Smooth muscle cell (in vitro differentiated cells): ENCODE measurements at regions not wholly inside any gene's neighbourhood (a gene's known extent, or its start where the extent isn't known, plus 50 kb on each side); places are given as distances from the start of the nearest gene placed in this dataset.

Experiments
- DNase-seq: peaks from one replicate; lab custom pipeline; 2025; ENCODE audit not compliant: unreplicated experiment; lab: John Stamatoyannopoulos, UW
- H2AFZ ChIP-seq: fragments of 200-600 bp; sonication (generic); 2 replicates; pipeline ENCODE4 v1.6.0; 2016; ENCODE audit warnings: antibody characterized with exemption, low read depth, mild to moderate bottlenecking
- H3F3A ChIP-seq: fragments of 200-600 bp; sonication (generic); 2 replicates; pipeline ENCODE4 v1.6.0; 2017; ENCODE audit warnings: antibody characterized with exemption, low read depth
- H3K27ac ChIP-seq: fragments of 200-600 bp; sonication (generic); 2 replicates; pipeline ENCODE4 v1.5.1; 2016; ENCODE audit warnings: low read depth, mild to moderate bottlenecking
- H3K27me3 ChIP-seq: fragments of 200-600 bp; sonication (generic); 2 replicates; pipeline ENCODE4 v1.6.1; 2016; ENCODE audit warnings: low read depth, mild to moderate bottlenecking
- H3K36me3 ChIP-seq: fragments of 200-600 bp; sonication (generic); 2 replicates; pipeline ENCODE4 v1.5.1; 2016; ENCODE audit warnings: low read depth
- H3K4me1 ChIP-seq: fragments of 200-600 bp; sonication (generic); 2 replicates; pipeline ENCODE4 v1.5.1; 2016; ENCODE audit warnings: low read depth
- H3K4me2 ChIP-seq: fragments of 200-600 bp; sonication (generic); 2 replicates; pipeline ENCODE4 v1.6.0; 2016; ENCODE audit warnings: mild to moderate bottlenecking
- H3K4me3 ChIP-seq: fragments of 200-600 bp; sonication (generic); 2 replicates; pipeline ENCODE4 v1.5.1; 2016; ENCODE audit warnings: mild to moderate bottlenecking
- H3K79me2 ChIP-seq: fragments of 200-600 bp; sonication (generic); 2 replicates; pipeline ENCODE4 v1.6.0; 2016; ENCODE audit warnings: low read depth, mild to moderate bottlenecking
- H3K9ac ChIP-seq: fragments of 200-600 bp; sonication (generic); 2 replicates; pipeline ENCODE4 v1.6.0; 2016; ENCODE audit warnings: low read depth
- H3K9me3 ChIP-seq: fragments of 200-600 bp; sonication (generic); replicated peaks from 2 replicates; pipeline ENCODE4 v1.5.1; 2016; ENCODE audit warnings: low read depth
- H4K20me1 ChIP-seq: fragments of 200-600 bp; sonication (generic); 2 replicates; pipeline ENCODE4 v1.6.0; 2016; ENCODE audit warnings: low read depth
- CTCF ChIP-seq: fragments of 200-600 bp; sonication (generic); IDR thresholded peaks from 2 replicates; pipeline ENCODE4 v1.5.1; 2017; ENCODE audit warnings: borderline replicate concordance, mild to moderate bottlenecking, antibody characterized with exemption; ENCODE audit not compliant: insufficient read depth, poor library complexity, severe bottlenecking
- WGBS: methylation state at CpG from one replicate; pipeline ENCODE4 v1.1.7; 2016; ENCODE audit warnings: low lambda C conversion rate; 5-methylcytosine and 5-hydroxymethylcytosine counted together

- no peak for DNase-seq
These were observed 149.8 kb upstream of the AKIRIN2 start for GRCh38 chr6:87851674-87852299.

GRCh38 chr6:87848616-87849015 lies 146.6 kb upstream of the AKIRIN2 start:
- WGBS: 76% methylated on average over 3 of the region's 3 CpGs
- Histone ChIP-seq H3K79me2 (no peaks in the 10 kb centered on the region), H4K20me1 (no peaks in the 10 kb centered on the region), H3K4me1 (no peaks in the 10 kb centered on the region), H3K4me3 (no peak overlapping the region), H3K9me3 (no peaks in the 10 kb centered on the region), H3K9ac (no peak overlapping the region), H3K4me2 (no peak overlapping the region), H3K27me3 (no peaks in the 10 kb centered on the region), H3K27ac (no peak overlapping the region), H2AFZ (no peak overlapping the region), H3K36me3 (no peaks in the 10 kb centered on the region), H3F3A (no peaks in the 10 kb centered on the region)
- no peak for DNase-seq
- no peak for TF ChIP-seq CTCF

More at GRCh38 chr6:87851674-87852299, 149.8 kb upstream of the AKIRIN2 start:
- no peak overlapping the region for H3K27ac ChIP-seq
- H3K27me3 ChIP-seq: no peaks in the 10 kb centered on the region
- 92% methylated on average over 4 of the region's 4 CpGs for WGBS
- H3K4me3 ChIP-seq: no peak overlapping the region
- H2AFZ ChIP-seq: no peak overlapping the region
- H3F3A ChIP-seq: no peaks in the 10 kb centered on the region
- no peak for TF ChIP-seq CTCF
- no peaks in the 10 kb centered on the region for H3K4me1 ChIP-seq
- H3K9me3 ChIP-seq: no peaks in the 10 kb centered on the region
- H3K79me2 ChIP-seq: no peaks in the 10 kb centered on the region
- H4K20me1 ChIP-seq: no peaks in the 10 kb centered on the region
- H3K4me2 ChIP-seq: no peak overlapping the region
- H3K36me3 ChIP-seq: no peaks in the 10 kb centered on the region
- H3K9ac ChIP-seq: no peak overlapping the region

GRCh38 chr6:87847830-87848210 lies 145.8 kb upstream of the AKIRIN2 start:
- Histone ChIP-seq H3K4me3 (no peak overlapping the region), H3K79me2 (no peaks in the 10 kb centered on the region), H3K9ac (no peak overlapping the region), H3K27me3 (no peaks in the 10 kb centered on the region), H3K36me3 (no peaks in the 10 kb centered on the region), H3K27ac (no peak overlapping the region), H4K20me1 (no peaks in the 10 kb centered on the region), H3K4me1 (no peaks in the 10 kb centered on the region), H3K4me2 (no peak overlapping the region), H3F3A (no peaks in the 10 kb centered on the region), H2AFZ (no peak overlapping the region), H3K9me3 (no peaks in the 10 kb centered on the region)
- no peak for TF ChIP-seq CTCF
- WGBS: 97% methylated on average over 1 of the region's 1 CpG
- no peak for DNase-seq

- no peak for DNase-seq
- Histone ChIP-seq H2AFZ (no peak overlapping the region), H3K27ac (no peak overlapping the region), H3K9ac (no peak overlapping the region), H3F3A (no peaks in the 10 kb centered on the region), H3K4me3 (no peak overlapping the region), H3K36me3 (no peaks in the 10 kb centered on the region), H3K9me3 (no peaks in the 10 kb centered on the region), H4K20me1 (no peaks in the 10 kb centered on the region), H3K4me1 (no peaks in the 10 kb centered on the region), H3K4me2 (no peak overlapping the region), H3K27me3 (no peaks in the 10 kb centered on the region), H3K79me2 (no peaks in the 10 kb centered on the region)
- WGBS: 90% methylated on average over 6 of the region's 6 CpGs
- TF ChIP-seq CTCF: no peak
These were observed 145.2 kb upstream of the AKIRIN2 start for GRCh38 chr6:87847135-87847829.
